ENCODE measurements at regions not wholly inside any gene's neighbourhood (a gene's known extent, or its start where the extent isn't known, plus 50 kb on each side); places are given as distances from the start of the nearest gene placed in this dataset.

- TF ChIP-seq, protein P1, sequence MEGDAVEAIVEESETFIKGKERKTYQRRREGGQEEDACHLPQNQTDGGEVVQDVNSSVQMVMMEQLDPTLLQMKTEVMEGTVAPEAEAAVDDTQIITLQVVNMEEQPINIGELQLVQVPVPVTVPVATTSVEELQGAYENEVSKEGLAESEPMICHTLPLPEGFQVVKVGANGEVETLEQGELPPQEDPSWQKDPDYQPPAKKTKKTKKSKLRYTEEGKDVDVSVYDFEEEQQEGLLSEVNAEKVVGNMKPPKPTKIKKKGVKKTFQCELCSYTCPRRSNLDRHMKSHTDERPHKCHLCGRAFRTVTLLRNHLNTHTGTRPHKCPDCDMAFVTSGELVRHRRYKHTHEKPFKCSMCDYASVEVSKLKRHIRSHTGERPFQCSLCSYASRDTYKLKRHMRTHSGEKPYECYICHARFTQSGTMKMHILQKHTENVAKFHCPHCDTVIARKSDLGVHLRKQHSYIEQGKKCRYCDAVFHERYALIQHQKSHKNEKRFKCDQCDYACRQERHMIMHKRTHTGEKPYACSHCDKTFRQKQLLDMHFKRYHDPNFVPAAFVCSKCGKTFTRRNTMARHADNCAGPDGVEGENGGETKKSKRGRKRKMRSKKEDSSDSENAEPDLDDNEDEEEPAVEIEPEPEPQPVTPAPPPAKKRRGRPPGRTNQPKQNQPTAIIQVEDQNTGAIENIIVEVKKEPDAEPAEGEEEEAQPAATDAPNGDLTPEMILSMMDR (IDR thresholded peaks at IDR 0.05; ENCODE audit: low read length, missing control alignments), result no peak
- no peak overlapping the region for H3K4me3 ChIP-seq (replicated peaks; ENCODE audit: low read depth, low read length)
- DNase-seq (ENCODE audit: low read depth), result no peak
Measured at GRCh38 chr1:229180161-229180560, 90.8 kb upstream of the RAB4A start.

DNA sequence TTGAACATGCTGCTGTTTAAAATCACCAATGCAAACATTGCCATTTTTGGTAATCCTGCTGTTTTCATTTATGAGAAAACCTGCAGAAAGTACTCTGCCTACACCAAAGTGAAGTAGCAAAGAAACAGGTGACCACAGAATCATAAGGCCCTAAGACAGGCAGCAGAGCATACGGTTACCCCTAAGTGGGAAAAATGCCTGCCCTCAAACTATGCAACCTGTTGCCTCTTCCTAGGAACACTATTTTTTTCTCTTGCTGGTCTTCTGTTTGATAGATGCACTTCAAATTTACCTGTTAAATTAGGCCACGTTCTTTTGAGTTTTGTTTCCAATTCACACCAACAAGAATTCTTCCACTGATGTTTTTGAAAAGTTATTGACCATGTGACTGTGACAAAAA lies 89.5 kb upstream of the RAB4A start:
- TF ChIP-seq, protein P1 (IDR thresholded peaks at IDR 0.05; ENCODE audit: low read length, missing control alignments), result no peak
- no peak for DNase-seq (ENCODE audit: low read depth)
- H3K4me3 ChIP-seq (replicated peaks; ENCODE audit: low read depth, low read length), result no peak overlapping the region

- no peak for DNase-seq (ENCODE audit: low read depth)
- H3K4me3 ChIP-seq (replicated peaks; ENCODE audit: low read depth, low read length), result no peak overlapping the region
- TF ChIP-seq, protein P1 (IDR thresholded peaks at IDR 0.05; ENCODE audit: low read length, missing control alignments), result no peak
Measured at GRCh38 chr1:229183588-229183987, 87.3 kb upstream of the RAB4A start.

GRCh38 chr1:229184066-229184465 lies 86.8 kb upstream of the RAB4A start:
- TF ChIP-seq, protein P1 (IDR thresholded peaks at IDR 0.05; ENCODE audit: low read length, missing control alignments), result no peak
- no peak for DNase-seq (ENCODE audit: low read depth)
- no peak overlapping the region for H3K4me3 ChIP-seq (replicated peaks; ENCODE audit: low read depth, low read length)

DNA sequence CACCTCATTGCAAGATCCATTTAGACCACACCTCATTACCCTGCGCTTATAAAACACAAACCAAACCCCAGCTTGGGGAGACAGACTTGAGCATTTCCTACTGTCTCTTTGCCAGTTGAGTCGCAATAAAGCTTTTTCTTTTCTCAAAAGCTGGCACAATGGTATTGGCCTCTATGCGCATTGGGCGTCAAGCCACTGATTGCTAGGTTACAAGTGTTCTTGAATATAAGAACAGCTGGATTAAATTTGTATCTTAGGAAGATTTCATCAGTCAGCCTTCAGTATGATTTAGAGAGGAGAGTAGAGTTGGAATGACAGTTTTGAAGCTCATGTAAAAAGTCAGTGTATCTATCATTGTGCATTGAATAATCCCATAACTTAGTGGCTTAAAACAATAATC lies 84.9 kb upstream of the RAB4A start:
- TF ChIP-seq, protein P1 (IDR thresholded peaks at IDR 0.05; ENCODE audit: low read length, missing control alignments), result no peak
- no peak overlapping the region for H3K4me3 ChIP-seq (replicated peaks; ENCODE audit: low read depth, low read length)
- DNase-seq (ENCODE audit: low read depth), result no peak

DNA sequence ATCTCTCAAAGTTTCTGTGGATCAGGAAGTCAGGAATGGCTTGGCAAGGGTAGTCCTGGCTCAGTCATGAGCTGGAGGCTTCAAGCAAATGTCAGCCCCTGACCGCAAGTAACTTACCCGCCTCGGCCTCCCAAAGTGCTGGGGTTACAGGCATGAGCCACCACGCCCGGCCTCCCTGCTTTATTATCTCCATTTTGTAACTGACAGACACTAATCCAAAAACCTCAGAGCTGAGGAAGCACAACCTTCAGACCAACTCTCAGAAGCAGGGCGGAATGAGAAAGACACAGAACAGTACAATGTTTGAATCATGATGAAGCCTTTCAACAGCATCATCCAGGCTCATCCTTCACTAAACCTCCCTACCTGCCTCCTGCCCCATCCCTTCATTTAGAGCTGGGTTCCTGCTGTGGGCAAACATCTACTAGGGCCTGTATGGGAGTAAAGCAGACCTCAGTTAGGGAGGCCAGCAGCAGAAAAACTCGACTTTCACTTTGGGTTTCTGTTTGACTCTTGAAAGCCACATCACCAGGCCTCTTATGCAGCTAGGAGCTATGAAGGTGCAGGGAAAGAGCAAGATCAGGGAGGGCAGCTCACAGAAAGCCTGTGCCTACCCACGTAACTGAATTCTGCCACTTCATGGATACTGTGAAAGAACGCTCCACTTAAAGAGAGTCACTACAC lies 84.4 kb upstream of the RAB4A start:
- DNase-seq (ENCODE audit: low read depth), result no peak
- TF ChIP-seq, protein P1 (IDR thresholded peaks at IDR 0.05; ENCODE audit: low read length, missing control alignments), result no peak
- no peak overlapping the region for H3K4me3 ChIP-seq (replicated peaks; ENCODE audit: low read depth, low read length)

DNA sequence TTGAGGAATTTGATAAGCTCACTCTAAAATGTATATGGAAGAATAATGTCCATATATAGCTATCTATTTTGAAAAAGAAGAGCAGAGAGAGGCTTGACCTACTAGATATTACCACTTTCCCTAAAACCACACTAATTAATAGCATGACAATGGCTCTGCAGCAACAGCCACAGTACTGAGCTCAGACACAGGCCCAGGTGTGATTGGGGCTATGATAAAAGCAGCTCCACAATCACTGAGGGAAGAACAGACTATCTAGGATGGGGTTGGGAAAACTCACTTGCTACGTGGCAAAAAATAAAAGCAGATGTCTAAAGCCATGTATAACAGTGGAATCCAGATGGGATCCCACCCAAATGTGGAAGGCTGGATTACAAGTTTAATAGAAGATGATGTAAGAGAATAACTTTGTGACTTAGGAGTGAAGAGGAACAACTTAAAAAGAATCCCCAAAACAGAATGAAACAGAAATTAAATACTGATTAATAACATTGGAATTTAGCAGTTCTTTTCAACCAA lies 80.8 kb upstream of the RAB4A start:
- no peak for DNase-seq (ENCODE audit: low read depth)
- TF ChIP-seq, protein P1 (IDR thresholded peaks at IDR 0.05; ENCODE audit: low read length, missing control alignments), result no peak
- no peak overlapping the region for H3K4me3 ChIP-seq (replicated peaks; ENCODE audit: low read depth, low read length)
